BE2C (cell line): ENCODE measurements at regions not wholly inside any gene's neighbourhood (a gene's known extent, or its start where the extent isn't known, plus 50 kb on each side); places are given as distances from the start of the nearest gene placed in this dataset.
"Not testable (repeated sequence)": the region's sequence is repeated elsewhere in the genome, so short reads cannot be mapped to it uniquely, and the experiment has no call there.

Experiments
- DNase-seq: peaks from one replicate; pipeline ENCODE4 v3.0.0-alpha.2; 2020
- H3K27me3 ChIP-seq: fragments of 250-450 bp; sonication (Bioruptor Pico); 2 replicates; pipeline ENCODE4 v1.5.1; 2020; ENCODE audit warnings: mild to moderate bottlenecking
- H3K36me3 ChIP-seq: fragments of 250-450 bp; sonication (Bioruptor Pico); 2 replicates; pipeline ENCODE4 v1.5.1; 2020; ENCODE audit warnings: mild to moderate bottlenecking
- H3K4me1 ChIP-seq: fragments of 250-450 bp; sonication (Bioruptor Pico); 2 replicates; pipeline ENCODE4 v1.5.1; 2020
- H3K4me3 ChIP-seq: 2 replicates; pipeline ENCODE4 v1.5.1; 2011; ENCODE audit warnings: low read depth, low read length
- H3K9me3 ChIP-seq: fragments of 250-450 bp; sonication (Bioruptor Pico); 2 replicates; pipeline ENCODE4 v1.5.1; 2020
- CTCF ChIP-seq: IDR thresholded peaks from 2 replicates; pipeline ENCODE4 v1.5.1; 2012; ENCODE audit warnings: mild to moderate bottlenecking, low read depth, low read length

DNA sequence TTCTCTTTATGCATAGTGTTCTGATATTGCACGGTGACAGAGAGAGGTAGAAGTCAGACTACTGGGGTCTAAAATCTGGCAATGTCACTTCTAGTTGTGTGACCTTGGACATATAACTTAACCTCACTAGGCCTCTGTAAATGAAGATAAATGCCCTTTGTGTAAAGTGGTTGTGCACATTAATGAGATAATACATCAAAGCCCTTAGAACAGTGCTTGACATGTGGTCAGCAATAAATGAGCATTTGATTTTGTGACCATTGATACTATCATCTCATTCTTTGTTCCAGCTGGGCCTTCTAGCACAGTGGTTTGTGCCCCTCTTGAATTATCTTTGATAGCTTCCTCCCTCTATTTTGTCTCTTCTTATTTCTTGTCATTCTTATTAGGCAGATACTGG is 74.1 kb upstream of the C10orf90 start:
- DNase-seq, result no peak
- no peaks in the 10 kb centered on the region for H3K27me3 ChIP-seq
- no peak for TF ChIP-seq CTCF
- H3K4me1 ChIP-seq, result no peaks in the 10 kb centered on the region
- H3K9me3 ChIP-seq, result no peaks in the 10 kb centered on the region
- no peak overlapping the region for H3K4me3 ChIP-seq
- H3K36me3 ChIP-seq, result no peaks in the 10 kb centered on the region

DNA sequence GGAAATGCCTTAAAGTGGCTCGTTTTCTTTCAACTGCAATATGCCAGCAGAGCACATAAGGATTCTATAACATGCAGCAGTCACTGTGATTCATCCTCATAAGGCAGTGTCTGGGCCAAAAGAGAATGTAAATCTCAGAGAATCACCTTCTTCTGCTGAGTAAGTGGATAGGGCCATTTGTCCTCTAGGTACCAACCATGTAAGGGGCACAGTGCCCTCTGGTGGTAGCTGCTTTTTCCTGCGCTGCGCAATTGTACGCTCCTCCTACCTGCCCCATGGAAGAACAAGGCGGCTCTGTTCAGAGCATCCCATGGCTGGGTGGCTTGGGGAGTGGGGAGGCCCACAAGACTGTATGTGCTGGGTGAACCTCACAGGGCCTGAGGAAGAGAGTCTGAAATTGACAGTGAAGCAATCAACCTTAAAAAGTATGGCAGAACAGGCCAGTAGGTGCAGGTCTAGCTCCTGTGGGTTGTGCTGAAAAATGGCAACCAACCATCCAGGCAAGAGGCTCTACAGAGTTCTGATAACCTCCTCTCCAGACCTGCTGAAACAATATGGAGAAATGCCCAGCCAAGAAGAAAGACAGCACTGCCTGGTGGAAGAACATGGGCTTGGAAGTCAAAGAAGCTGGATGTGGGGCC is 78.6 kb upstream of the C10orf90 start:
- no peaks in the 10 kb centered on the region for H3K9me3 ChIP-seq
- peak; percentile 78 for DNase-seq
- no peak overlapping the region for H3K4me3 ChIP-seq
- no peaks in the 10 kb centered on the region for H3K4me1 ChIP-seq
- no peaks in the 10 kb centered on the region for H3K27me3 ChIP-seq
- no peaks in the 10 kb centered on the region for H3K36me3 ChIP-seq
- TF ChIP-seq CTCF, result peak; percentile 76

DNA sequence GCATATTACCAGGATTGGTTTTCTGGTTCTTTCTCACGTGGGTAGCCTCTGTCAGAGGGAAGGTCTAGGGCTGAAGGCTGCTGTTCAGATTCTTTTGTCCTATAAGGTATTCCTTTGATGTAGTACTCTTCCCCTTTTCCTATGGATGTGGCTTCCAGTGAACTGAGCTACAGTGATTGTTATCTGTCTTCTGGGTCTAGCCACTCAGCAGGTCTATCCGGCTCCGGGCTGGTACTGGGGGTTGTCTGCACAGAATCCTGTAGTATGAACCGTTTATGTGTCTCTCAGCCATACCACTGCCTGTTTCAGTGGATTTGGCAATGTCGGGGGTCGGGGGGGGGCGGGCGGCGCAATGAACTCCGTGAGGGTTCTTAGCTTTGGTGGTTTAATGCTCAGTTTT is 84.5 kb upstream of the C10orf90 start:
- no peak overlapping the region for H3K4me3 ChIP-seq
- H3K36me3 ChIP-seq, result no peaks in the 10 kb centered on the region
- no peaks in the 10 kb centered on the region for H3K4me1 ChIP-seq
- TF ChIP-seq CTCF, result no peak
- no peaks in the 10 kb centered on the region for H3K27me3 ChIP-seq
- H3K9me3 ChIP-seq, result no peaks in the 10 kb centered on the region
- DNase-seq, result no peak

DNA sequence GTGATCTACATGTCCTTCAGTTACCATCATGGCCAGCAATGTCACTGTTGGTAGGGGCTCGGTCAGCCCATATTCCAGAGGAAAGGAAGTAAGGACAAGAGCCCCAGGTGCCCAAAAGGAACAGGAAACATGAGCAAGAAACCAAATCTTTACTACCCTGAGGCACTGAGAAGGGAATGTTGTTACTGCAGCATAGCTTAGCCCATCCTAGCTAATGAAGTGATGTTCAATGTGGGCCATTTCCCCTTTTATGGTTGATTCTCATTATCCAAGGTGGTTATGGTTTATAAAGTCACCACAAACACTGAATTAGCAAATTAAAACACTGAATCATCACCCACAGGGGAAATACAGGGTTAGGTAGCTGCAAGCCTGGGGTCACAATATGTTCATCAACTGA is 88.4 kb upstream of the C10orf90 start:
- Histone ChIP-seq H3K9me3 (no peaks in the 10 kb centered on the region), H3K36me3 (no peaks in the 10 kb centered on the region), H3K4me3 (no peak overlapping the region), H3K27me3 (no peaks in the 10 kb centered on the region), H3K4me1 (no peaks in the 10 kb centered on the region)
- no peak for DNase-seq
- TF ChIP-seq CTCF, result no peak

DNA sequence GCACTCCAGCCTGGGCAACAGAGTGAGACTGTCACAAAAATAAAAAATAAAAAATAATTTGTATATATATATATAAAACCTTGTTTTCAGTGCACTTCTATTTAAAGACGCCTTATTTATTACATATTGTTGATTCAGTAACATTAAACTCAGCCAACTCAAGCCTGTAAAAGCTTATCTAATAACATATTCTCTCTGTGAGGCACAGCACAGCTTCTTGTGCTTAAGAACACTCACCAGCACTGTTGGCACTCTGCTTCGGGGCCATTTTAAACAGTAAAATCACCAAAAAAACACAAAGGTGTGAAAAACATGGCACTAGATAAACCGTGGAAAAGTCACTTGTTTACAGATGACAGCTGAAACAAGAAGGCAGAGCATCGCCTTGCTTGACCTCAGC is 89.0 kb upstream of the C10orf90 start:
- Histone ChIP-seq H3K36me3 (no peaks in the 10 kb centered on the region), H3K9me3 (no peaks in the 10 kb centered on the region), H3K4me1 (no peaks in the 10 kb centered on the region), H3K27me3 (no peaks in the 10 kb centered on the region), H3K4me3 (no peak overlapping the region)
- DNase-seq, result no peak
- no peak for TF ChIP-seq CTCF

DNA sequence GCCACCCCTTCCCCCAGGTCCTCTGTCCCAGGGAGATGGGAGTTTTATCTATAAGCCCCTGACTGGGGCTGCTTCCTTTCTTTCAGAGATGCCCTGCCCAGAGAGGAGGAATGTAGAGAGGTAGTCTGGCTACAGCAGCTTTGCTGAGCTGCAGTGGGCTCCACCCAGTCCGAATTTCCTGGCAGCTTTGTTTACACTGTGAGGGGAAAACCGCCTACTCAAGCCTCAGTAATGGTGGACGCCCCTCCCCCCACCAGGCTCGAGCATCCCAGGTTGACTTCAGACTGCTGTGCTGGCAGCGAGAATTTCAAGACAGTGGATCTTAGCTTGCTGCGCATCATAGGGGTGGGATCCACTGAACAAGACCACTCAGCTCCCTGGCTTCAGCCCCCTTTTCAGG is 96.2 kb upstream of the C10orf90 start:
- not testable (repeated sequence) for DNase-seq, H3K27me3 ChIP-seq, H3K9me3 ChIP-seq, H3K4me3 ChIP-seq, H3K4me1 ChIP-seq, H3K36me3 ChIP-seq

GRCh38 chr10:126770809-126771208 is 100.3 kb upstream of the C10orf90 start:
- no peak for TF ChIP-seq CTCF
- no peaks in the 10 kb centered on the region for H3K9me3 ChIP-seq
- no peak for DNase-seq
- H3K4me1 ChIP-seq, result no peaks in the 10 kb centered on the region
- H3K27me3 ChIP-seq, result no peaks in the 10 kb centered on the region
- H3K36me3 ChIP-seq, result no peaks in the 10 kb centered on the region
- no peak overlapping the region for H3K4me3 ChIP-seq
